ENCODE measurements at regions not wholly inside any gene's neighbourhood (a gene's known extent, or its start where the extent isn't known, plus 50 kb on each side); places are given as distances from the start of the nearest gene placed in this dataset.

DNA sequence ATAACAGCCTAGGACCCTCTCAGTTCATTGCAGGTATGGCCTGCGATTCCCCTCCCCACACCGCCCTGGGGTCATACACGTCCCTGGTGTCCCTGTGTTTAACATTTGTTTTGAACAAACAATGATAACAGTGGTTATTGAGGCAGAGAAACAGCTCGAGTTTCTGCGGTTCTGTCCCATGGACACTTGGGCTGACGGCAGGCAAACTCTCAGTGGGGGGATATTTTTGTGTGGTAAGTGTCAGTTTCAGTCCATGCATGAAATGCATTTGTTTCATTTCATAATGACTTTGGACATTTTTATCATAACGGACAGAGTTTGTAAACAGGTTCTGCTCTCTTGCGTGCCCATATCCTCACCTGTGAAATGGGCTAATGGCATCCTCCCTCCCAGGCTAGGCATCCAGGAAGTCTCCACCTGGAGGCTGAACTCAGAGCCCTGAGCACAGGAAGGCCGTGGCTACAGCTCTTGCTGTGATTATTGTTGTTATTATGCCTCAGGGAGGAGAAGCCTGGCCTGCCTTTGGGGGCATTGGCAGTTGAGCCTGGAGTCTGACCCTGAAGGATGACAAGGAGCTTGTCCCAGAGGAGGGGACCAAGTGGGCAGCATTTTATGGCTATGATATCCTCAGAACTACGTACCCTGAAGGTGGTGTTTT is 190.9 kb downstream of the GADD45G start:
- no peaks in the 10 kb centered on the region for H3K36me3 ChIP-seq (replicated peaks; ENCODE audit: control insufficient read depth, insufficient read depth, low read length)
- H3K27me3 ChIP-seq (ENCODE audit: control insufficient read depth, insufficient read depth, low read length) = no peaks in the 10 kb centered on the region
- DNase-seq = no peak
- no peak overlapping the region for H3K4me3 ChIP-seq (ENCODE audit: insufficient read depth, low read depth, low read length)

DNA sequence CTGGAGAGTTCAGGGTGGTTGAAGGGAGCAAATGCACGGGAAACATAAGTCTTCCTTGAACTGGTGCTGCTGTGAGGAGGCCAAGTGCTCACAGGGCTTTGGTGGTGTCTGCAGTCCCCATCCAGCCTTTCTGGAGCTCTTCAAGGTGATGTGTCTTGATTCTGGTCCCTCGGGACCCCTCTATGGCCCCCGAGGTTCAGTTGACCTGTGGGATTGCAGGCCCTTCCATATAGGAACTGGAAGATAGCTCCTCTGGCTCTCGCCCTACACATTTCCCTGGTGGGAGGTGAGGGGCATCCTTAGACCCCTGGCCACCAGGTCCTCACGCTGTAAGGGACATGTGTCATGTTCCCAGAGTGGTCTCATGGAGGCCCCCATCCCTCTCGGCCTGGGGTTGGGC is 191.8 kb downstream of the GADD45G start:
- Histone ChIP-seq H3K36me3 (replicated peaks; ENCODE audit: control insufficient read depth, insufficient read depth, low read length) (no peaks in the 10 kb centered on the region), H3K4me3 (ENCODE audit: insufficient read depth, low read depth, low read length) (no peak overlapping the region), H3K27me3 (ENCODE audit: control insufficient read depth, insufficient read depth, low read length) (no peaks in the 10 kb centered on the region)
- no peak for DNase-seq

DNA sequence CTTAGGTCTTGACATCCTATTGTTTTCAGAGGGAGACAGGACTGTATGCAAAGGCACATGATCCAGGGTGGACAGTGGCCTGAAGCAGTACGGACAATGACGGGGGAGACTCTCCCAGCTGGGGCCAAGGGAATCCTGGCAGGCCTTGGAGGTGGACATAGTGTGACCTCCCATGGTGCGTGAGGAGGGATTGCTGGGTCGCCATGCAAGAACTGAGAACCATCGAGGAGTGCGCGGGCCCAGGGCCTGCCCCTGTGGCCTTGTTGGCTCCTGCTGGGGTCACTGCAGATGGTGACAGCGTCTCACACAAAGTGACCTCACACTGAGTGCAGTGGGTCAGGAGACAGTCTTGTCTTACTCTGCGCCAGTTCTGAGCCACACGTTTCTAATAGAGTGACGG is 192.4 kb downstream of the GADD45G start:
- Histone ChIP-seq H3K27me3 (ENCODE audit: control insufficient read depth, insufficient read depth, low read length) (no peaks in the 10 kb centered on the region), H3K36me3 (replicated peaks; ENCODE audit: control insufficient read depth, insufficient read depth, low read length) (no peaks in the 10 kb centered on the region), H3K4me3 (ENCODE audit: insufficient read depth, low read depth, low read length) (no peak overlapping the region)
- no peak for DNase-seq

DNA sequence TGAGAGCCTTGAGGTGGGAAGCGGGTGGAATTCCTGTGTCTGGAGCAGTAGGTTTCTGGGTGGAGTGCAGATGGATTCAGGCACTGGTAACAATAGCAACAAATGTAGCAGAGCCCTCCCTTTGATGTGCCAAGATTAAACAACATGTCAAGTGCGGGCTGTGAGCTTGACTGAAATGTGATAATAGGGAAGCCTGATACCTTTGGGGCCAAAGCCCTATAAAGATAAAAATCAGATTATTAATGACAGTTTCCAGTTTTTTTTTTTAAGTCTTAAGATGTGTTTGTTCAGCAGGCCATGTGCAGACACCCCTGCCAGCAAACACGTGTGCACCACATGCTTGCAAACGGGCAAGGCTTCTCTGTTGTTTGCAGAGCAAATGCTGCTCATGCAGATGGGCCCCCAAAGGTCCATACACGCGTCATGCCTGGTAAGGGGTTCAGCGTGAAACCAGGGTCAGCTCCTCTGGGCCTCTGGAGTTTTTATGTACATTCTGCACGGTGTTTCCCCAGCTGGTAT is 193.2 kb downstream of the GADD45G start:
- no peak overlapping the region for H3K4me3 ChIP-seq (ENCODE audit: insufficient read depth, low read depth, low read length)

GRCh38 chr9:89798547-89799120 is 193.8 kb downstream of the GADD45G start:
- no peaks in the 10 kb centered on the region for H3K36me3 ChIP-seq (replicated peaks; ENCODE audit: control insufficient read depth, insufficient read depth, low read length)
- DNase-seq = no peak
- H3K4me3 ChIP-seq (ENCODE audit: insufficient read depth, low read depth, low read length) = no peak overlapping the region
- no peaks in the 10 kb centered on the region for H3K27me3 ChIP-seq (ENCODE audit: control insufficient read depth, insufficient read depth, low read length)

More for the DNA sequence above, 193.2 kb downstream of the GADD45G start:
- no peak for DNase-seq
- no peaks in the 10 kb centered on the region for H3K36me3 ChIP-seq (replicated peaks; ENCODE audit: control insufficient read depth, insufficient read depth, low read length)
- no peaks in the 10 kb centered on the region for H3K27me3 ChIP-seq (ENCODE audit: control insufficient read depth, insufficient read depth, low read length)

- no peaks in the 10 kb centered on the region for H3K27me3 ChIP-seq (ENCODE audit: control insufficient read depth, insufficient read depth, low read length)
- H3K4me3 ChIP-seq (ENCODE audit: insufficient read depth, low read depth, low read length) = no peak overlapping the region
- no peak for DNase-seq
- H3K36me3 ChIP-seq (replicated peaks; ENCODE audit: control insufficient read depth, insufficient read depth, low read length) = no peaks in the 10 kb centered on the region
Observed at GRCh38 chr9:89799221-89799620, 194.4 kb downstream of the GADD45G start.

- no peaks in the 10 kb centered on the region for H3K27me3 ChIP-seq (ENCODE audit: control insufficient read depth, insufficient read depth, low read length)
- no peaks in the 10 kb centered on the region for H3K36me3 ChIP-seq (replicated peaks; ENCODE audit: control insufficient read depth, insufficient read depth, low read length)
- no peak for DNase-seq
- no peak overlapping the region for H3K4me3 ChIP-seq (ENCODE audit: insufficient read depth, low read depth, low read length)
Observed at GRCh38 chr9:89799766-89800165, 195.0 kb downstream of the GADD45G start.

DNA sequence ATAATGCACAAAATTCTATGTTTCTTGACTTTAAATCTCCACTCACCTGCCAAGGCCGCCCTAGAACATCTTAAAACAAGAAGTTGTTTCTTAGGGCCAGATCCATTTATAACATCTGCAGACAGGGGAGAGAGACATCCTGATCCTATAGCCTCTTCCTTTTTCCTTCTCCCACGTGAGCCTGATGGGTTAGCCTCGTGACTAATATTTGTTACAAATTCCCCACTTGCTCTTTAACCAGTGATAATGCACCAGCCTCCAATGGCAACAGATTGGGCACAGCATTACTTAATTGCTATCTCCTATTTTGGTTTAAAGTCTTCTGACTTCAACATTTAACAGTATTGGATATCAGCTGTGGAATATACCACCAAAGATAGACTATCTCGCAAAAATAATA is 196.5 kb downstream of the GADD45G start:
- Histone ChIP-seq H3K4me3 (ENCODE audit: insufficient read depth, low read depth, low read length) (no peak overlapping the region), H3K27me3 (ENCODE audit: control insufficient read depth, insufficient read depth, low read length) (no peaks in the 10 kb centered on the region), H3K36me3 (replicated peaks; ENCODE audit: control insufficient read depth, insufficient read depth, low read length) (no peaks in the 10 kb centered on the region)
- DNase-seq = no peak

- Histone ChIP-seq H3K4me3 (ENCODE audit: insufficient read depth, low read depth, low read length) (no peak overlapping the region), H3K27me3 (ENCODE audit: control insufficient read depth, insufficient read depth, low read length) (no peaks in the 10 kb centered on the region), H3K36me3 (replicated peaks; ENCODE audit: control insufficient read depth, insufficient read depth, low read length) (no peaks in the 10 kb centered on the region)
- DNase-seq = no peak
Observed at GRCh38 chr9:89801742-89802670, 197.2 kb downstream of the GADD45G start.

GRCh38 chr9:89802781-89803355 is 198.1 kb downstream of the GADD45G start:
- H3K36me3 ChIP-seq (replicated peaks; ENCODE audit: control insufficient read depth, insufficient read depth, low read length) = no peaks in the 10 kb centered on the region
- H3K27me3 ChIP-seq (ENCODE audit: control insufficient read depth, insufficient read depth, low read length) = no peaks in the 10 kb centered on the region
- DNase-seq = no peak
- H3K4me3 ChIP-seq (ENCODE audit: insufficient read depth, low read depth, low read length) = no peak overlapping the region

GRCh38 chr9:89803403-89803802 is 198.6 kb downstream of the GADD45G start:
- H3K27me3 ChIP-seq (ENCODE audit: control insufficient read depth, insufficient read depth, low read length) = no peaks in the 10 kb centered on the region
- H3K36me3 ChIP-seq (replicated peaks; ENCODE audit: control insufficient read depth, insufficient read depth, low read length) = no peaks in the 10 kb centered on the region
- H3K4me3 ChIP-seq (ENCODE audit: insufficient read depth, low read depth, low read length) = no peak overlapping the region
- DNase-seq = no peak

DNA sequence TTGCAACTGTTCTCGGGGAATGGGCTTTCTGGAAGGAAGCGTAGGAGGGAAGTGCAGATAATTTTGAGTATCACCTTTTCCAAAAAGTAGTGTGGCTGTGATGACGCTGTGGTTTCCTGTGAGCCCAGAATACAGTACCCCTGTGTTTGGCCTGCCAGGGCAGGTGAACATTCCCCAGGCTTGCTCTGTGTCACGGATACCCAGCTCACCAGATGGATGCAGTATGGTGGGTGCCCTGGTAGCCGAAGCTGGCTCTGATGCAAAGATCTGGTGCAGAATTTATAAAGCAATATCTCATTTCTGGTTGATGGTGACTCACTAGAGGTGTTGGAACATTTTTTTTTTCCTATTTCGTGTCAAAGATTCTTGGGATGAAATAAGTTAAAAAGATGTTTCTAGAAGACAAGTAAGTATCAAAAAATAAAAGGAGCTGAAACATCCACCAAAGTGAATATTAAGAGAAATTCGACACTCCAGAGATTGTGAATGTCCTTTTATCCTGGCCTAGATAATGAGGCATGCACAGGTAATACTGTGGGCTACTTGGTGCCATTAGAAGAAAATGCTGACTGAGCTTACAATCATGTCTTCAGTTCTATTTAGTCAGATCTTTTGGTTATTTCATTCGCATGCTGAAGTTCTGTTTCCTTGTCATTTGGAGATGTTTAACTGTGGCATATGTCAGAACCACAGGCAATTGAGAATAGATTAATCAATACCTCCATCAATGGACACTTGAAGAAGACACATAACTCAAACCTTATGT is 200.1 kb downstream of the GADD45G start:
- Histone ChIP-seq H3K27me3 (ENCODE audit: control insufficient read depth, insufficient read depth, low read length) (no peaks in the 10 kb centered on the region), H3K4me3 (ENCODE audit: insufficient read depth, low read depth, low read length) (no peak overlapping the region), H3K36me3 (replicated peaks; ENCODE audit: control insufficient read depth, insufficient read depth, low read length) (no peaks in the 10 kb centered on the region)
- DNase-seq = no peak

DNA sequence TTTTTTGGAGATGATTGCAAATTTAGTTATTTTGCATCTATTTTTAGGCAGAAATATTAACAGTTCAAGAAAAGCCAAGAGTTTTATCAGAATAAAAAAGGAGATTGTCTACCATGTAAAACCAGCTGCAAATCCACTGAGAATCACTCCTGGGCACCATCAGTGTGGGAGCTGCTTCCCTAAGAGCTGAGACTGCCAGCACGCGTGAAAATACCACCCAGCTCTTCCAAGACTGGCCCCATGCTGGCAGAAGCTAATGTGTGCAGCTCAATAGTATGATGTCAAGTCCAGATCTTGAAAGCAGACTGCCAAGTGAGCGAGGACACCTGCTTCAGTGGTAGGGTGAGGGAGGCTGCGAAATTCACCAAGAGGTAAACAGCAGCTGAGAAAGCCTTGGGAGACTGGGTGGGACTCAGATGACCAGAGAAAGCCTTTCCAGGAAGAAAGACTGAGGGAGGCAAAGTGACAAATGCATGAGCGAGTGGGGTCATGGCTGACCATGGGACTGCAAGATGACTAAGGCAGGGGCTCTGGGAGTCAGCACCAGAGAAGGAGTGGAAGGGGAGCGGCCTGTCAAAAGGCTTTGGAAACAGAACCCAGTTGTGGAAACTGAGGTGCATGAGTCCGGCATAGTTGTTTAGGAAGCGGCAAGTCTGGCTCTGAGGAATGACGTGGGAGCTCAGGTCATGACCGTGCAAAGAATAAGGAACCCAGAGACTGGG is 200.9 kb downstream of the GADD45G start:
- Histone ChIP-seq H3K36me3 (replicated peaks; ENCODE audit: control insufficient read depth, insufficient read depth, low read length) (no peaks in the 10 kb centered on the region), H3K4me3 (ENCODE audit: insufficient read depth, low read depth, low read length) (no peak overlapping the region), H3K27me3 (ENCODE audit: control insufficient read depth, insufficient read depth, low read length) (no peaks in the 10 kb centered on the region)
- DNase-seq = no peak
